ENCODE measurements at regions not wholly inside any gene's neighbourhood (a gene's known extent, or its start where the extent isn't known, plus 50 kb on each side); places are given as distances from the start of the nearest gene placed in this dataset.

DNA sequence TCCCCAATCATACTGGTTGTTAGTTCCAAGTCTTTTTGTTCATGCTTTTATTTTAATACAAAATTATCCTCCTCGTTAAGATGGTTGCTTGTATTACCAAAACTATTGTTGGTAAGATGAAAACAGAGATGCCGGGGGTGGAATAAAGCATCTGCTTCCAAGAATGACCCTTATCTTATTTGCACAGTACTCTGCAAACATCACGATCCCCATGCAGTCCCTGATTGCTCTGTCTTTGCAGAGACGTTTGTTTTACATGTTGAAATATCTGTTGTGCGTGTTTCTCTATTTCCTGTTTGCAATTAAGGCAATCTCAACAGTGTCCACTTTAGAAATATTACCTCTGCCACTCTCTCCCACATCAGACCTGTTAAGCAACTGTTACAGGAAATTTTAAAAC is 141.3 kb upstream of the NCAM2 start:
- Histone ChIP-seq H3K4me3 (ENCODE audit: low read depth, low read length, poor library complexity, severe bottlenecking) (no peak overlapping the region), H3K4me1 (ENCODE audit: insufficient read depth, low read length, poor library complexity, severe bottlenecking) (no peaks in the 10 kb centered on the region), H3K4me2 (ENCODE audit: low read length) (no peak overlapping the region), H3K79me2 (ENCODE audit: insufficient read depth, low read depth, low read length) (no peaks in the 10 kb centered on the region), H3K9me2 (ENCODE audit: insufficient read depth, low read length) (no peaks in the 10 kb centered on the region), H3K9me3 (ENCODE audit: low read length) (peaks cover 10% of the 10 kb centered on the region; the same call in 1 of the 2 replicates), H2AFZ (ENCODE audit: low read length) (no peak overlapping the region), H4K20me1 (ENCODE audit: insufficient read depth, low read length) (no peaks in the 10 kb centered on the region), H3K36me3 (ENCODE audit: insufficient read depth, low read length) (no peaks in the 10 kb centered on the region), H3K27ac (ENCODE audit: low read depth, low read length, poor library complexity, severe bottlenecking) (no peak overlapping the region)
- BruUV-seq (replicated peaks): no TSS peak
- ChIA-PET POLR2A (no interaction called here), CTCF (ENCODE audit: unreplicated experiment) (no interaction called here)
- no peak for DNase-seq (ENCODE audit: low spot score)
- intact Hi-C loops (cut with micrococcal nuclease; ENCODE audit: unreplicated experiment): no loop called here
- TF ChIP-seq, protein P1, sequence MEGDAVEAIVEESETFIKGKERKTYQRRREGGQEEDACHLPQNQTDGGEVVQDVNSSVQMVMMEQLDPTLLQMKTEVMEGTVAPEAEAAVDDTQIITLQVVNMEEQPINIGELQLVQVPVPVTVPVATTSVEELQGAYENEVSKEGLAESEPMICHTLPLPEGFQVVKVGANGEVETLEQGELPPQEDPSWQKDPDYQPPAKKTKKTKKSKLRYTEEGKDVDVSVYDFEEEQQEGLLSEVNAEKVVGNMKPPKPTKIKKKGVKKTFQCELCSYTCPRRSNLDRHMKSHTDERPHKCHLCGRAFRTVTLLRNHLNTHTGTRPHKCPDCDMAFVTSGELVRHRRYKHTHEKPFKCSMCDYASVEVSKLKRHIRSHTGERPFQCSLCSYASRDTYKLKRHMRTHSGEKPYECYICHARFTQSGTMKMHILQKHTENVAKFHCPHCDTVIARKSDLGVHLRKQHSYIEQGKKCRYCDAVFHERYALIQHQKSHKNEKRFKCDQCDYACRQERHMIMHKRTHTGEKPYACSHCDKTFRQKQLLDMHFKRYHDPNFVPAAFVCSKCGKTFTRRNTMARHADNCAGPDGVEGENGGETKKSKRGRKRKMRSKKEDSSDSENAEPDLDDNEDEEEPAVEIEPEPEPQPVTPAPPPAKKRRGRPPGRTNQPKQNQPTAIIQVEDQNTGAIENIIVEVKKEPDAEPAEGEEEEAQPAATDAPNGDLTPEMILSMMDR (conservative IDR thresholded peaks at IDR 0.05; ENCODE audit: low read length): no peak
- TF ChIP-seq EZH2phosphoT487 (IDR thresholded peaks at IDR 0.05; ENCODE audit: borderline replicate concordance, low read depth, low read length): no peak

DNA sequence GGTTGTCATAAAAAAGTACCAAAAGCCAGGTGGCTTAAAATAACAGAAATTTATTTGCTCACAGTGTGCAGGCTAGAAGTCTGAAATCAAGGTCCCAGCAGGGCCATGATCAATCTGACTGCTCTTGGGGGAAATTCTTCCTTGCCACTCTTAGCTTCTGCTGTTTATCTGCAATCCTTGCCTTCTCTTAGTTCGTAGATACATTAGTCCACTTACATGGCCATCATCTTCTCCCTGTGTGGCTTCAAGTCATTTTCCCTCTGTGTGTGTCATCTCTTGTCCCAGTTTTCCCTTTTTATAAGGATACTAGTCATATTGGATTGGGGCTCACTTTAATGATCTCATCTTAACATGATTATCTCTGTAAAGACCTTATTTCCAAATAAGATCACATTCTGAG is 124.0 kb upstream of the NCAM2 start:
- intact Hi-C loops (cut with micrococcal nuclease; ENCODE audit: unreplicated experiment): no loop called here
- TF ChIP-seq, protein P1 (conservative IDR thresholded peaks at IDR 0.05; ENCODE audit: low read length): no peak
- TF ChIP-seq EZH2phosphoT487 (IDR thresholded peaks at IDR 0.05; ENCODE audit: borderline replicate concordance, low read depth, low read length): no peak
- no peaks in the 10 kb centered on the region for H3K79me2 ChIP-seq (ENCODE audit: insufficient read depth, low read depth, low read length)
- H2AFZ ChIP-seq (ENCODE audit: low read length): no peak overlapping the region
- no TSS peak for BruUV-seq (replicated peaks)
- H3K9me3 ChIP-seq (ENCODE audit: low read length): peaks cover 9% of the 10 kb centered on the region; the same call in 1 of the 2 replicates
- DNase-seq (ENCODE audit: low spot score): no peak
- H3K36me3 ChIP-seq (ENCODE audit: insufficient read depth, low read length): no peaks in the 10 kb centered on the region
- CTCF ChIA-PET (ENCODE audit: unreplicated experiment): no interaction called here
- no peaks in the 10 kb centered on the region for H3K9me2 ChIP-seq (ENCODE audit: insufficient read depth, low read length)
- no peak overlapping the region for H3K27ac ChIP-seq (ENCODE audit: low read depth, low read length, poor library complexity, severe bottlenecking)
- no peak overlapping the region for H3K4me3 ChIP-seq (ENCODE audit: low read depth, low read length, poor library complexity, severe bottlenecking)
- no peaks in the 10 kb centered on the region for H4K20me1 ChIP-seq (ENCODE audit: insufficient read depth, low read length)
- POLR2A ChIA-PET: no interaction called here
- no peaks in the 10 kb centered on the region for H3K4me1 ChIP-seq (ENCODE audit: insufficient read depth, low read length, poor library complexity, severe bottlenecking)
- no peak overlapping the region for H3K4me2 ChIP-seq (ENCODE audit: low read length)

DNA sequence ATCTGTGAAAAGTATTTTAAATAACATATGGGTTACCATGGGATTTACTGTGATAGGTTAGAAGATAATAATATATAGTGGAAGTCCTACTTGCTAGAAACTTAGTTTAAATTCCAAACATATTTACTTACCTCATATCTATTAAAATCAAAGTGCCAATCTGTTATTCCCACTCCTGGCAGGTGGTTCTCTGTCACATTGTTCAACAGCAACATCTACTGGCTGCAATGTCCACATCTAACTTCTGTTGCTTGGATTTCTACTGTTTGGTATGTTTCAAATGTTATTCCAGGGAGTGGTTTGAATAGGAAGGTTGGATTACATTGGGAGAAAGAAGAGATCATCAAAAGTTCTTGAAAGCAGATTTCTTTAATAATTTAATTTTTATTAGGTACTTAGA is 122.5 kb upstream of the NCAM2 start:
- intact Hi-C loops (cut with micrococcal nuclease; ENCODE audit: unreplicated experiment): no loop called here
- no peaks in the 10 kb centered on the region for H3K9me2 ChIP-seq (ENCODE audit: insufficient read depth, low read length)
- no peaks in the 10 kb centered on the region for H4K20me1 ChIP-seq (ENCODE audit: insufficient read depth, low read length)
- H3K4me1 ChIP-seq (ENCODE audit: insufficient read depth, low read length, poor library complexity, severe bottlenecking): no peaks in the 10 kb centered on the region
- no peak for TF ChIP-seq EZH2phosphoT487 (IDR thresholded peaks at IDR 0.05; ENCODE audit: borderline replicate concordance, low read depth, low read length)
- TF ChIP-seq, protein P1 (conservative IDR thresholded peaks at IDR 0.05; ENCODE audit: low read length): no peak
- no peak overlapping the region for H3K4me2 ChIP-seq (ENCODE audit: low read length)
- no peak overlapping the region for H3K27ac ChIP-seq (ENCODE audit: low read depth, low read length, poor library complexity, severe bottlenecking)
- BruUV-seq (replicated peaks): no TSS peak
- no peak overlapping the region for H2AFZ ChIP-seq (ENCODE audit: low read length)
- H3K9me3 ChIP-seq (ENCODE audit: low read length): 0 out of 2 replicates have a peak, but pooled peaks cover 10% of the 10 kb centered on the region
- no peak overlapping the region for H3K4me3 ChIP-seq (ENCODE audit: low read depth, low read length, poor library complexity, severe bottlenecking)
- no peaks in the 10 kb centered on the region for H3K36me3 ChIP-seq (ENCODE audit: insufficient read depth, low read length)
- no peak for DNase-seq (ENCODE audit: low spot score)
- H3K79me2 ChIP-seq (ENCODE audit: insufficient read depth, low read depth, low read length): no peaks in the 10 kb centered on the region
- ChIA-PET POLR2A (interaction anchor here (1.4 kb wide), 1 partner anchor 37 kb away, joined by 4 read pairs; no protein-coding TSS in a partner anchor), CTCF (ENCODE audit: unreplicated experiment) (no interaction called here)

Data from OCI-LY7 (cell line).